Breast epithelium (tissue), 3 donors: ENCODE measurements at regions not wholly inside any gene's neighbourhood (a gene's known extent, or its start where the extent isn't known, plus 50 kb on each side); places are given as distances from the start of the nearest gene placed in this dataset.
"Not testable (repeated sequence)": the region's sequence is repeated elsewhere in the genome, so short reads cannot be mapped to it uniquely, and the experiment has no call there.

Source experiments
- CTCF ChIP-seq, 3 donors: fragments of 450-650 bp; IDR thresholded peaks; one replicate each; pipeline ENCODE4 v1.5.1; 2016 to 2017; ENCODE audit warnings: antibody characterized with exemption in 3 of 3, mild to moderate bottlenecking in 3 of 3, moderate library complexity in 3 of 3
- POLR2A ChIP-seq: fragments of 450-650 bp; IDR thresholded peaks from one replicate; pipeline ENCODE4 v1.6.1; 2016; ENCODE audit warnings: antibody characterized with exemption, mild to moderate bottlenecking, moderate library complexity
- POLR2AphosphoS5 ChIP-seq, 3 donors: sonication (generic); formaldehyde crosslinking; IDR thresholded peaks; one replicate each; pipeline ENCODE4 v1.6.1; 2017; ENCODE audit warnings: antibody characterized with exemption in 3 of 3

- not testable (repeated sequence) for TF ChIP-seq CTCF (IDR thresholded peaks at IDR 0.05); POLR2AphosphoS5 (IDR thresholded peaks at IDR 0.05); POLR2A
Observed at GRCh38 chr2:87555082-87555481, 192.8 kb upstream of the PLGLB2 start.
